ENCODE measurements at regions not wholly inside any gene's neighbourhood (a gene's known extent, or its start where the extent isn't known, plus 50 kb on each side); places are given as distances from the start of the nearest gene placed in this dataset.

GRCh38 chr11:91608677-91609076 is 615.9 kb upstream of the FAT3 start:
- TF ChIP-seq CTCF (IDR thresholded peaks at IDR 0.05; ENCODE audit: borderline replicate concordance, insufficient read depth, low read depth, low read length): no peak
- no peak overlapping the region for H3K4me3 ChIP-seq (ENCODE audit: low read depth, low read length)

GRCh38 chr11:91596111-91596510 is 628.5 kb upstream of the FAT3 start:
- H3K4me3 ChIP-seq (ENCODE audit: low read depth, low read length): no peak overlapping the region
- TF ChIP-seq CTCF (IDR thresholded peaks at IDR 0.05; ENCODE audit: borderline replicate concordance, insufficient read depth, low read depth, low read length): no peak

- TF ChIP-seq CTCF (IDR thresholded peaks at IDR 0.05; ENCODE audit: borderline replicate concordance, insufficient read depth, low read depth, low read length): no peak
- no peak overlapping the region for H3K4me3 ChIP-seq (ENCODE audit: low read depth, low read length)
Measured at GRCh38 chr11:91591021-91591420, 633.6 kb upstream of the FAT3 start.

- TF ChIP-seq CTCF (IDR thresholded peaks at IDR 0.05; ENCODE audit: borderline replicate concordance, insufficient read depth, low read depth, low read length): no peak
Measured at GRCh38 chr11:91587131-91587530, 637.5 kb upstream of the FAT3 start.

GRCh38 chr11:91585035-91585801 is 639.4 kb upstream of the FAT3 start:
- no peak overlapping the region for H3K4me3 ChIP-seq (ENCODE audit: low read depth, low read length)
- TF ChIP-seq CTCF (IDR thresholded peaks at IDR 0.05; ENCODE audit: borderline replicate concordance, insufficient read depth, low read depth, low read length): no peak

More at GRCh38 chr11:91587131-91587530, 637.5 kb upstream of the FAT3 start:
- H3K4me3 ChIP-seq (ENCODE audit: low read depth, low read length): no peak overlapping the region

- no peak for TF ChIP-seq CTCF (IDR thresholded peaks at IDR 0.05; ENCODE audit: borderline replicate concordance, insufficient read depth, low read depth, low read length)
- H3K4me3 ChIP-seq (ENCODE audit: low read depth, low read length): no peak overlapping the region
Measured at GRCh38 chr11:91563176-91563575, 661.4 kb upstream of the FAT3 start.

GRCh38 chr11:91560434-91560833 is 664.2 kb upstream of the FAT3 start:
- no peak for TF ChIP-seq CTCF (IDR thresholded peaks at IDR 0.05; ENCODE audit: borderline replicate concordance, insufficient read depth, low read depth, low read length)
- H3K4me3 ChIP-seq (ENCODE audit: low read depth, low read length): no peak overlapping the region
